ENCODE measurements at regions not wholly inside any gene's neighbourhood (a gene's known extent, or its start where the extent isn't known, plus 50 kb on each side); places are given as distances from the start of the nearest gene placed in this dataset.

GRCh38 chr3:20323307-20323927 lies 137.4 kb upstream of the SGO1 start:
- H3K36me3 Mint-ChIP-seq (ENCODE audit: low read depth): no peaks in the 10 kb centered on the region
- no peak overlapping the region for H3K4me3 ChIP-seq
- TF ChIP-seq ZNF462 (CRISPR knock-in tag; IDR thresholded peaks at IDR 0.05) (no peak), REST (IDR thresholded peaks at IDR 0.05; ENCODE audit: unreplicated experiment) (no peak), CREB1 (CRISPR knock-in tag; IDR thresholded peaks at IDR 0.05; ENCODE audit: low read depth) (no peak), ZNF331 (CRISPR knock-in tag; IDR thresholded peaks at IDR 0.05; ENCODE audit: low read depth) (no peak), EZH2 (IDR thresholded peaks at IDR 0.05; ENCODE audit: low read depth, unreplicated experiment) (no peak), POLR2AphosphoS5 (IDR thresholded peaks at IDR 0.05; ENCODE audit: low read depth) (no peak), CTCF (conservative IDR thresholded peaks at IDR 0.05; ENCODE audit: low read depth in 2 of 2) (no peak), ETS1 (IDR thresholded peaks at IDR 0.05) (no peak), ZNF114 (CRISPR knock-in tag; IDR thresholded peaks at IDR 0.05) (no peak), STAT1 (IDR thresholded peaks at IDR 0.05; ENCODE audit: unreplicated experiment) (no peak), JUNB (IDR thresholded peaks at IDR 0.05; ENCODE audit: unreplicated experiment) (no peak), NANOG (IDR thresholded peaks at IDR 0.05; ENCODE audit: borderline replicate concordance) (no peak), EZH2phosphoT487 (IDR thresholded peaks at IDR 0.05; ENCODE audit: unreplicated experiment) (no peak)
- H3K27ac ChIP-seq (ENCODE audit: low read depth): no peak overlapping the region
- no peaks in the 10 kb centered on the region; the same call in 2 of the 3 replicates for H3K4me1 Mint-ChIP-seq
- H3K79me2 ChIP-seq (replicated peaks; ENCODE audit: insufficient read depth): no peaks in the 10 kb centered on the region
- no peak overlapping the region for H3K4me2 ChIP-seq
- H3F3A ChIP-seq (replicated peaks; ENCODE audit: low read depth): no peaks in the 10 kb centered on the region
- H3K9me2 ChIP-seq (ENCODE audit: insufficient read depth): peaks cover 11% of the 10 kb centered on the region; the same call in 1 of the 2 replicates
- H3K36me3 ChIP-seq (ENCODE audit: insufficient read depth): no peaks in the 10 kb centered on the region
- H3K27ac Mint-ChIP-seq: no peak overlapping the region
- H4K20me1 ChIP-seq (replicated peaks; ENCODE audit: insufficient read depth): no peaks in the 10 kb centered on the region
- H3K27me3 Mint-ChIP-seq (ENCODE audit: insufficient read depth, low read depth, poor library complexity): no peaks in the 10 kb centered on the region
- ATAC-seq (no peak), DNase-seq (ENCODE audit: low spot score) (no peak)
- H3K4me3 Mint-ChIP-seq: no peak overlapping the region
- no peaks in the 10 kb centered on the region for H3K4me1 ChIP-seq (ENCODE audit: insufficient read depth)
- no peaks in the 10 kb centered on the region; the same call in 2 of the 3 replicates for H3K9me3 Mint-ChIP-seq
- H3K27me3 ChIP-seq (ENCODE audit: insufficient read depth): no peaks in the 10 kb centered on the region
- no peak overlapping the region for H2AFZ ChIP-seq
